Keratinocyte (primary cell): ENCODE measurements at regions not wholly inside any gene's neighbourhood (a gene's known extent, or its start where the extent isn't known, plus 50 kb on each side); places are given as distances from the start of the nearest gene placed in this dataset.

Source experiments
- EZH2 ChIP-seq: IDR thresholded peaks from one replicate; pipeline ENCODE4 v1.6.1; 2012; ENCODE audit warnings: inconsistent platforms, mild to moderate bottlenecking, low read length, moderate library complexity
- TF ChIP-seq, protein P1 (sequence below), 3 experiments: IDR thresholded peaks in 1 of 3; conservative IDR thresholded peaks in 1 of 3; optimal IDR thresholded peaks in 1 of 3; 2 replicates in 2 of 3; 3 replicates in 1 of 3; pipeline versions ENCODE3 to v1.5.1; 2011; ENCODE audit warnings: low read length in 3 of 3, mild to moderate bottlenecking in 3 of 3, moderate library complexity in 2 of 3, control low read depth in 1 of 3, inconsistent platforms in 1 of 3; ENCODE audit not compliant: insufficient read depth in 2 of 3; ENCODE audit errors: extremely low read depth in 1 of 3

DNA sequence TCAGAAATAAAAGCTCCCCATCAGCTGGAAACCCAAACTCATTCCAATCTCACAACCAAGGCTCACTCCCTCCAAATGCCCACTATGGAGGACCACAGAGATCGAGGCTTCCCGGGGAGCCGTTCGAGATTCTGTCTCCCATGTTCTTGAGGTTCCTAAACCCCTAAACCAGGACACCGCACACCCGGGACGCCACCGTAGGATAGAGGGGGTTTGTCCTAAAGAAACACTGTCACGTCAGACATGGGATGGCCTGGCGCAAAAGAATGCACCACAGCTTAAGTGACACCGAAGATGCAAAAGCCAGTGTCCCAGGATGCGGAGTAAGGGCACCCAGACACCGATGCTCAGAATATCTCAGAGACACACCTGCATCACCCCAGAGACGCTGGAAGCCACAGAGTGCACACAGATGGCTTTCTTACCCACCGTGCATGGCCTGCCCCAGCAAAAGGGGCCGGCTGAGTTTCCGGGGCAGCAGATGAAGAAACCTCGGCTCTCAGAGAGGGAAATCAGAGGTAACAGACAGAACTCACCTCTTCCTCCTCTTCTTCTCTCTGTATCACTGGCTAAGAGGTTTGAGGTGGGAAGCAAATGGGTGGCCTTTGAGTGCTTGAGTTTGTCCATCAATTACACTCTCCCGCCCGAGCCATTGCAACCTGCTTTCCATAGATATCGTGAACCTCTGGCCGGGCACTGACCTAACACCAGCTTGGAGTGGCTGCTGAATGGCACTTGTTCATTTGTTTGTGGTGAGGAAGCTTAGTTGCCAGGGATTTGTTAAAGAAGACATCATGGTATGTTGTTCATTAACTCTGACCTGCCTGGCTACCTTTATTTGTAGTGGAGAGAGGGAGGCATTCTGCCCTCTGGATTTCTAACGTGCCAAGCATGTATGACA, 65.1 kb upstream of the TNRC6C start:
- TF ChIP-seq, protein P1, sequence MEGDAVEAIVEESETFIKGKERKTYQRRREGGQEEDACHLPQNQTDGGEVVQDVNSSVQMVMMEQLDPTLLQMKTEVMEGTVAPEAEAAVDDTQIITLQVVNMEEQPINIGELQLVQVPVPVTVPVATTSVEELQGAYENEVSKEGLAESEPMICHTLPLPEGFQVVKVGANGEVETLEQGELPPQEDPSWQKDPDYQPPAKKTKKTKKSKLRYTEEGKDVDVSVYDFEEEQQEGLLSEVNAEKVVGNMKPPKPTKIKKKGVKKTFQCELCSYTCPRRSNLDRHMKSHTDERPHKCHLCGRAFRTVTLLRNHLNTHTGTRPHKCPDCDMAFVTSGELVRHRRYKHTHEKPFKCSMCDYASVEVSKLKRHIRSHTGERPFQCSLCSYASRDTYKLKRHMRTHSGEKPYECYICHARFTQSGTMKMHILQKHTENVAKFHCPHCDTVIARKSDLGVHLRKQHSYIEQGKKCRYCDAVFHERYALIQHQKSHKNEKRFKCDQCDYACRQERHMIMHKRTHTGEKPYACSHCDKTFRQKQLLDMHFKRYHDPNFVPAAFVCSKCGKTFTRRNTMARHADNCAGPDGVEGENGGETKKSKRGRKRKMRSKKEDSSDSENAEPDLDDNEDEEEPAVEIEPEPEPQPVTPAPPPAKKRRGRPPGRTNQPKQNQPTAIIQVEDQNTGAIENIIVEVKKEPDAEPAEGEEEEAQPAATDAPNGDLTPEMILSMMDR (optimal IDR thresholded peaks at IDR 0.05 in 1 of 3, IDR thresholded peaks at IDR 0.05 in 1 of 3, conservative IDR thresholded peaks at IDR 0.05 in 1 of 3; ENCODE audit: extremely low read depth in 1 of 3, insufficient read depth in 2 of 3, low read length in 3 of 3): no peak
- no peak for TF ChIP-seq EZH2
